A549 (cell line): ENCODE measurements at regions not wholly inside any gene's neighbourhood (a gene's known extent, or its start where the extent isn't known, plus 50 kb on each side); places are given as distances from the start of the nearest gene placed in this dataset.

Experiments
- ATAC-seq, 2 experiments: fragments of 200-7000 bp in 1 of 2; fragments of >200 bp in 1 of 2; cut with Nextera tagmentation in 1 of 2; cut with Tn5 transposase in 1 of 2; 3 replicates each; pipeline versions ENCODE4 v1.8.0 to v1.9.1; 2018 to 2020; ENCODE audit warnings: mild to moderate bottlenecking in 1 of 2, moderate library complexity in 1 of 2
- CTCF ChIA-PET: fragments of 300-600 bp; sonication (Branson Sonifier 250); formaldehyde crosslinking; extraction: SDS; loops from one replicate; lab custom pipeline; 2021; ENCODE audit warnings: antibody characterized with exemption, inconsistent platforms; lab: Yijun Ruan, JAX
- POLR2A ChIA-PET: fragments of 350-600 bp; formaldehyde crosslinking; extraction: SDS; loops from one replicate; lab custom pipeline; 2021; ENCODE audit warnings: antibody characterized with exemption, inconsistent platforms; lab: Yijun Ruan, JAX
- DNase-seq, 2 experiments: peaks; one replicate each; pipeline versions ENCODE4 v3.0.0 to v3.0.0-alpha.2; 2011 to 2016; ENCODE audit warnings: low read depth in 1 of 2, low spot score in 1 of 2
- FAIRE-seq: peaks from 2 replicates; lab custom pipeline; 2011; peaks lifted over from hg19 to GRCh38; lab: Jason Lieb, UNC
- H3K27ac ChIP-seq, 2 experiments: fragments of >200 bp; sonication (Bioruptor Twin); formaldehyde crosslinking; 3 replicates each; pipeline ENCODE4 v1.5.1; 2016 to 2017
- H3K4me1 ChIP-seq: fragments of >200 bp; sonication (Bioruptor Twin); formaldehyde crosslinking; 3 replicates; pipeline ENCODE4 v1.6.1; 2016
- H3K4me2 ChIP-seq: fragments of >200 bp; sonication (Bioruptor Twin); formaldehyde crosslinking; 3 replicates; pipeline ENCODE4 v1.6.1; 2016
- H3K4me3 ChIP-seq: fragments of >200 bp; sonication (Bioruptor Twin); formaldehyde crosslinking; 3 replicates; pipeline ENCODE4 v1.5.1; 2016
- H3K9me3 ChIP-seq: fragments of >200 bp; sonication (Bioruptor Twin); formaldehyde crosslinking; 3 replicates; pipeline ENCODE4 v1.6.1; 2016
- CBX8 ChIP-seq: fragments of 200-600 bp; sonication (generic); IDR thresholded peaks from 2 replicates; pipeline ENCODE4 v1.6.1; 2016
- CHD2 ChIP-seq: fragments of 150-350 bp; IDR thresholded peaks from 2 replicates; pipeline ENCODE4 v1.6.1; 2014; ENCODE audit warnings: low read length; ENCODE audit not compliant: partially characterized antibody
- CHD4 ChIP-seq: fragments of 200-600 bp; sonication (generic); IDR thresholded peaks from 2 replicates; pipeline ENCODE4 v1.6.1; 2016; ENCODE audit warnings: antibody characterized with exemption, mild to moderate bottlenecking, borderline replicate concordance
- EHF ChIP-seq: fragments of 250-450 bp; sonication (Bioruptor Pico); IDR thresholded peaks from 2 replicates; pipeline ENCODE4 v1.5.0; 2020; ENCODE audit warnings: mild to moderate bottlenecking
- EP300 ChIP-seq, 2 experiments: fragments of >200 bp; sonication (Bioruptor Twin); formaldehyde crosslinking; IDR thresholded peaks; 2 replicates in 1 of 2; 3 replicates in 1 of 2; pipeline ENCODE4 v1.6.1; 2016 to 2017
- FOSL2 ChIP-seq, 2 experiments: fragments of 450-650 bp in 1 of 2; fragments of >200 bp in 1 of 2; sonication (Bioruptor Twin) in 1 of 2; formaldehyde crosslinking; IDR thresholded peaks; 2 replicates each; pipeline versions ENCODE4 v1.5.0 to v1.6.1; 2016 to 2020; ENCODE audit warnings: mild to moderate bottlenecking in 1 of 2, moderate library complexity in 1 of 2
- HDAC2 ChIP-seq: fragments of 200-600 bp; sonication (generic); IDR thresholded peaks from 2 replicates; pipeline ENCODE4 v1.6.1; 2016
- JUNB ChIP-seq: fragments of >200 bp; sonication (Bioruptor Twin); formaldehyde crosslinking; IDR thresholded peaks from 2 replicates; pipeline ENCODE4 v1.6.1; 2016
- KDM1A ChIP-seq: fragments of 200-600 bp; sonication (generic); IDR thresholded peaks from 2 replicates; pipeline ENCODE4 v1.6.1; 2016; ENCODE audit warnings: low read depth, mild to moderate bottlenecking
- MAFK ChIP-seq: fragments of 450-650 bp; IDR thresholded peaks from 2 replicates; pipeline ENCODE4 v1.6.1; 2014; ENCODE audit not compliant: partially characterized antibody
- MYC ChIP-seq: IDR thresholded peaks from 2 replicates; pipeline ENCODE4 v1.6.1; 2012; ENCODE audit warnings: mild to moderate bottlenecking, inconsistent platforms, low read length, improper control_type of control experiment, borderline replicate concordance
- NFE2L2 ChIP-seq: fragments of 150-350 bp; conservative IDR thresholded peaks from 2 replicates; pipeline ENCODE4 v1.6.1; 2014; ENCODE audit warnings: low read length
- NPAS2 ChIP-seq: fragments of 250-450 bp; sonication (Bioruptor Pico); IDR thresholded peaks from 2 replicates; pipeline ENCODE4 v1.8.0; 2022; ENCODE audit warnings: mild to moderate bottlenecking, moderate library complexity, borderline replicate concordance
- NR3C1 ChIP-seq: fragments of >200 bp; sonication (Bioruptor Twin); formaldehyde crosslinking; IDR thresholded peaks from 3 replicates; pipeline ENCODE4 v1.6.1; 2017
- PHF8 ChIP-seq: fragments of 200-600 bp; sonication (generic); IDR thresholded peaks from 2 replicates; pipeline ENCODE4 v1.6.1; 2016; ENCODE audit warnings: low read depth, mild to moderate bottlenecking, antibody characterized with exemption, moderate library complexity, borderline replicate concordance
- POLR2A ChIP-seq: IDR thresholded peaks from 2 replicates; pipeline ENCODE4 v1.6.1; 2012; ENCODE audit warnings: mild to moderate bottlenecking, low read length
- POLR2AphosphoS2 ChIP-seq: conservative IDR thresholded peaks from 2 replicates; pipeline ENCODE4 v1.6.1; 2012; ENCODE audit warnings: low read length, improper control_type of control experiment, inconsistent platforms
- RAD21 ChIP-seq, 2 experiments: fragments of >200 bp in 1 of 2; sonication (Bioruptor Twin) in 1 of 2; formaldehyde crosslinking in 1 of 2; IDR thresholded peaks in 1 of 2; conservative IDR thresholded peaks in 1 of 2; 2 replicates in 1 of 2; 3 replicates in 1 of 2; pipeline ENCODE4 v1.6.1; 2012 to 2018; ENCODE audit warnings: inconsistent platforms in 1 of 2
- SREBF2 ChIP-seq: fragments of 450-650 bp; IDR thresholded peaks from 2 replicates; pipeline ENCODE4 v1.6.1; 2014; ENCODE audit warnings: mild to moderate bottlenecking, moderate library complexity
- ZC3H11A ChIP-seq: fragments of 450-650 bp; IDR thresholded peaks from 2 replicates; pipeline ENCODE4 v1.6.1; 2014; ENCODE audit warnings: antibody characterized with exemption, mild to moderate bottlenecking
- WGBS: methylation state at CpG from one replicate; pipeline ENCODE4 v1.1.6; 2017; ENCODE audit errors: missing lambda C conversion rate; 5-methylcytosine and 5-hydroxymethylcytosine counted together
- TF ChIP-seq, protein P1 (sequence below): IDR thresholded peaks from 2 replicates; pipeline ENCODE4 v1.6.1; 2012
- TF ChIP-seq, protein P2 (sequence below): IDR thresholded peaks from 2 replicates; pipeline ENCODE4 v1.6.1; 2012
- TF ChIP-seq, protein P3 (sequence below): fragments of 150-350 bp; IDR thresholded peaks from 2 replicates; pipeline ENCODE4 v1.6.1; 2014; ENCODE audit warnings: low read depth, mild to moderate bottlenecking, low read length
- TF ChIP-seq, protein P4 (sequence below): fragments of >200 bp; sonication (Bioruptor Twin); formaldehyde crosslinking; IDR thresholded peaks from 2 replicates; pipeline ENCODE4 v1.6.1; 2016
- TF ChIP-seq, protein P5 (sequence below): fragments of 250-450 bp; sonication (Bioruptor Pico); IDR thresholded peaks from 2 replicates; pipeline ENCODE4 v1.5.0; 2021; ENCODE audit warnings: mild to moderate bottlenecking, moderate library complexity, borderline replicate concordance
- TF ChIP-seq, protein P6 (sequence below): fragments of >200 bp; sonication (Bioruptor Twin); formaldehyde crosslinking; IDR thresholded peaks from 3 replicates; pipeline ENCODE4 v1.5.1; 2016

DNA sequence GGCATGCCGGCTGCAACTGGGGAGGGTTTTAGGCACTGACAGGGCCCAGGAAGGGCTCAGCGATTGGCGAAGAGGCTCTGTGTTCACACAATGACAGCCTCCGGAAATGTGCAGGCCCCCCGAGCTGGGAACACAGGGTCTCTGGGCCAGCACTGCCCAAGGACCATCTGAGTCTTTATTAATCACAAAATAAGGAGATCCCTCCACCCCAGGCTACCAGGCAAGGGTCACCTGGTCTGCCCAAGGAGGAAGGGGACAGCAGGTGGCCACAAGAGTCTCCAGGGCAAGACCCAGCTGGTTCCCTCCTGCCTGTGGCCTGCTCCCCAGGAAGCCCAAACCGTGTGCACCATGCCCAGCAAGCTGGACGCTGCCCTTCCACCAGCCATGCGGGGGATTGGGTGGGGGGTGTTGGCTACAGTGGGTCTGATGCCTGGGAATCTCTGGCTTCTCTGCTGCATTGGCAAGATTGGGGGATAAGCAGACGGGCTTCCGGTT lies 52.1 kb upstream of the TNRC6C start (continued):
- TF ChIP-seq, protein P1, sequence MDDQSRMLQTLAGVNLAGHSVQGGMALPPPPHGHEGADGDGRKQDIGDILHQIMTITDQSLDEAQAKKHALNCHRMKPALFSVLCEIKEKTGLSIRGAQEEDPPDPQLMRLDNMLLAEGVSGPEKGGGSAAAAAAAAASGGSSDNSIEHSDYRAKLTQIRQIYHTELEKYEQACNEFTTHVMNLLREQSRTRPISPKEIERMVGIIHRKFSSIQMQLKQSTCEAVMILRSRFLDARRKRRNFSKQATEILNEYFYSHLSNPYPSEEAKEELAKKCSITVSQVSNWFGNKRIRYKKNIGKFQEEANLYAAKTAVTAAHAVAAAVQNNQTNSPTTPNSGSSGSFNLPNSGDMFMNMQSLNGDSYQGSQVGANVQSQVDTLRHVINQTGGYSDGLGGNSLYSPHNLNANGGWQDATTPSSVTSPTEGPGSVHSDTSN: no peak
- TF ChIP-seq, protein P2, sequence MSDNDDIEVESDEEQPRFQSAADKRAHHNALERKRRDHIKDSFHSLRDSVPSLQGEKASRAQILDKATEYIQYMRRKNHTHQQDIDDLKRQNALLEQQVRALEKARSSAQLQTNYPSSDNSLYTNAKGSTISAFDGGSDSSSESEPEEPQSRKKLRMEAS: no peak
- TF ChIP-seq, protein P3, sequence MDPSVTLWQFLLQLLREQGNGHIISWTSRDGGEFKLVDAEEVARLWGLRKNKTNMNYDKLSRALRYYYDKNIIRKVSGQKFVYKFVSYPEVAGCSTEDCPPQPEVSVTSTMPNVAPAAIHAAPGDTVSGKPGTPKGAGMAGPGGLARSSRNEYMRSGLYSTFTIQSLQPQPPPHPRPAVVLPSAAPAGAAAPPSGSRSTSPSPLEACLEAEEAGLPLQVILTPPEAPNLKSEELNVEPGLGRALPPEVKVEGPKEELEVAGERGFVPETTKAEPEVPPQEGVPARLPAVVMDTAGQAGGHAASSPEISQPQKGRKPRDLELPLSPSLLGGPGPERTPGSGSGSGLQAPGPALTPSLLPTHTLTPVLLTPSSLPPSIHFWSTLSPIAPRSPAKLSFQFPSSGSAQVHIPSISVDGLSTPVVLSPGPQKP: no peak

DNA sequence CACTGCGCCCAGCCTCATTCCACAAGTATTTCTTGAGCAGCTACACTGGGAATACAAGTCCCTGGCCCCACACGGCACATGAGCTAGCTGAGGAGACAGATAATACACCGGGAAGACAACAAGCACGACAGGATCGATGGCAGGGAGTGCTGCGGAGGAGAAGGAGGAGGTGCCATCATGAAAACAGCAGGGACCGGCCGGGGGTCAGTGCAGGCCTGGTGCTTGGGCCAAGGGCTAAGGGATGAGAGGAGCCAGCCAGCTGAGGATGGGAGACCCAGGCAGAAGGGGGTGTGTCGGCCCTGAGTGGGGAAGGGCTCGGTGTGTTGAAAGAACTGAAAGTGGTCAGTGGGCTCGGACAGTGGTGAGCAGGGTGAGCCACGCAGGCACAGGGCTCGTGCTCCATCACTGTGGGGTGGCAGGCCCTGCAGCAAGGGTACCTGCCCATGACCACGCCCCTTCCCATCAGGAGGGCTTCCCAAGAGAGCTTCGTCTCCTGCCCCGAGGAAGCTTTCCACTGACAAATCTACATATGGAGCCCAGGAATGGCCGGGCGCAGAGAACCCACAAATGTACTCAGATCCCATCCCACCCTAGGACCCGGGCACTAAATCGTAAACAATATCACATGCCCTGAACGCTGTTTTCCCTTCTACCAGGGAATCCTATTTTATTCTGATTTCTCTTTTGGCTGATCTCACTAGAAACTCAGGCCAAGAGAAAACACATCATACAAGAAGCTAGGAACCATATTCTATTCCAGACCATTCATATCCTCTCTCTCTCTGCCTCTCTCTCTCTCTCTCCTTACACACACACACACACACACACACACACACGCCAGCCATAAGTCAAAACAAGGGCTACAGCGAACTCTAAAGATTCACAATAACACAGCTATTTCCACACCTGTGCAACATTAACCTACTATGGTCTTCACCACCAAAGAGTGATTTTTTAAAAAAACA lies 50.7 kb upstream of the TNRC6C start:
- POLR2A ChIA-PET: interaction anchor here (1.0 kb wide), 1 partner anchor 51 kb away, joined by 6 read pairs; the partner anchor contains the start of gene TNRC6C
- Histone ChIP-seq H3K27ac (no peak overlapping the region), H3K9me3 (peaks cover 3% of the 10 kb centered on the region; the same call in 2 of the 3 replicates), H3K4me2 (no peak overlapping the region), H3K4me1 (no peaks in the 10 kb centered on the region), H3K4me3 (no peak overlapping the region)
- no peak for ATAC-seq
- WGBS: 55% methylated on average over 23 of the region's 23 CpGs
- TF ChIP-seq JUNB (no peak), POLR2A (no peak), HDAC2 (no peak), ZC3H11A (no peak), FOSL2 (IDR thresholded peaks at IDR 0.05) (no peak), FOSL2 (CRISPR knock-in tag; IDR thresholded peaks at IDR 0.05) (no peak), CHD2 (no peak), MAFK (no peak), KDM1A (no peak), CHD4 (no peak), NR3C1 (no peak), EP300 (IDR thresholded peaks at IDR 0.05) (no peak), POLR2AphosphoS2 (no peak), CBX8 (no peak), PHF8 (no peak)
- TF ChIP-seq, protein P4, sequence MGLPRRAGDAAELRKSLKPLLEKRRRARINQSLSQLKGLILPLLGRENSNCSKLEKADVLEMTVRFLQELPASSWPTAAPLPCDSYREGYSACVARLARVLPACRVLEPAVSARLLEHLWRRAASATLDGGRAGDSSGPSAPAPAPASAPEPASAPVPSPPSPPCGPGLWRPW: no peak
- TF ChIP-seq, protein P5, sequence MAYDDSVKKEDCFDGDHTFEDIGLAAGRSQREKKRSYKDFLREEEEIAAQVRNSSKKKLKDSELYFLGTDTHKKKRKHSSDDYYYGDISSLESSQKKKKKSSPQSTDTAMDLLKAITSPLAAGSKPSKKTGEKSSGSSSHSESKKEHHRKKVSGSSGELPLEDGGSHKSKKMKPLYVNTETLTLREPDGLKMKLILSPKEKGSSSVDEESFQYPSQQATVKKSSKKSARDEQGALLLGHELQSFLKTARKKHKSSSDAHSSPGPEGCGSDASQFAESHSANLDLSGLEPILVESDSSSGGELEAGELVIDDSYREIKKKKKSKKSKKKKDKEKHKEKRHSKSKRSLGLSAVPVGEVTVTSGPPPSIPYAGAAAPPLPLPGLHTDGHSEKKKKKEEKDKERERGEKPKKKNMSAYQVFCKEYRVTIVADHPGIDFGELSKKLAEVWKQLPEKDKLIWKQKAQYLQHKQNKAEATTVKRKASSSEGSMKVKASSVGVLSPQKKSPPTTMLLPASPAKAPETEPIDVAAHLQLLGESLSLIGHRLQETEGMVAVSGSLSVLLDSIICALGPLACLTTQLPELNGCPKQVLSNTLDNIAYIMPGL (CRISPR knock-in tag): no peak
- no peak for FAIRE-seq
- CTCF ChIA-PET: interaction anchor here (0.7 to 2.6 kb wide), 5 partner anchors 10 to 1264 kb away, joined by 3 to 7 read pairs (median 3); partner anchors contain the start of gene ST6GALNAC1
- DNase-seq: no peak

DNA sequence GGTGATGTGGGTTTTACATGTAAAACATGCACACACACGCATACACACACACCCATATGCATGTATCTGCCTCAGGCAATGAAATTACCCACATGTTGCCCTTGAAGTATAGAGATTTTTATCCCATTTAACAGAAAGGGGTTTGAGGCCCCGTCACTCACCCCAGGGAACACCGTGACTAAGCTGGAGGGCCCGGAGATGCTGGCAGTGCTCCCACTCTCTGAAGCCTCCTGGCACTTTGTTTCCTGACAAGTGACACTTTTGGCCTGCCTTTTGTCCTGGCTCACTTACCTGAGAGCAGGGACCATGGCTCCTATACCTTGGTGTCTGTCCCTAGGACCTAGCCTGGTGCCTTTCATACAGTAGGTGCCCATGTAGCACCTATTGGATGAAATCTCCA lies 50.0 kb upstream of the TNRC6C start:
- DNase-seq (no peak), FAIRE-seq (no peak), ATAC-seq (no peak; a peak in 1 of 6 replicates)
- Histone ChIP-seq H3K27ac (no peak overlapping the region), H3K9me3 (peaks cover 3% of the 10 kb centered on the region; the same call in 1 of the 3 replicates), H3K4me2 (no peak overlapping the region), H3K4me1 (no peaks in the 10 kb centered on the region), H3K4me3 (no peak overlapping the region)
- POLR2A ChIA-PET: interaction anchor here (1.0 kb wide), 1 partner anchor 50 kb away, joined by 6 read pairs; the partner anchor contains the start of gene TNRC6C
- 32% methylated on average over 4 of the region's 4 CpGs for WGBS
- TF ChIP-seq, protein P3: no peak
- TF ChIP-seq NPAS2 (CRISPR knock-in tag): no peak
- TF ChIP-seq EHF (CRISPR knock-in tag): no peak
- no peak for TF ChIP-seq SREBF2
- no peak for TF ChIP-seq RAD21 (conservative IDR thresholded peaks at IDR 0.05 in 1 of 2, IDR thresholded peaks at IDR 0.05 in 1 of 2)
- TF ChIP-seq PHF8: no peak
- no peak for TF ChIP-seq MYC
- TF ChIP-seq, protein P6, sequence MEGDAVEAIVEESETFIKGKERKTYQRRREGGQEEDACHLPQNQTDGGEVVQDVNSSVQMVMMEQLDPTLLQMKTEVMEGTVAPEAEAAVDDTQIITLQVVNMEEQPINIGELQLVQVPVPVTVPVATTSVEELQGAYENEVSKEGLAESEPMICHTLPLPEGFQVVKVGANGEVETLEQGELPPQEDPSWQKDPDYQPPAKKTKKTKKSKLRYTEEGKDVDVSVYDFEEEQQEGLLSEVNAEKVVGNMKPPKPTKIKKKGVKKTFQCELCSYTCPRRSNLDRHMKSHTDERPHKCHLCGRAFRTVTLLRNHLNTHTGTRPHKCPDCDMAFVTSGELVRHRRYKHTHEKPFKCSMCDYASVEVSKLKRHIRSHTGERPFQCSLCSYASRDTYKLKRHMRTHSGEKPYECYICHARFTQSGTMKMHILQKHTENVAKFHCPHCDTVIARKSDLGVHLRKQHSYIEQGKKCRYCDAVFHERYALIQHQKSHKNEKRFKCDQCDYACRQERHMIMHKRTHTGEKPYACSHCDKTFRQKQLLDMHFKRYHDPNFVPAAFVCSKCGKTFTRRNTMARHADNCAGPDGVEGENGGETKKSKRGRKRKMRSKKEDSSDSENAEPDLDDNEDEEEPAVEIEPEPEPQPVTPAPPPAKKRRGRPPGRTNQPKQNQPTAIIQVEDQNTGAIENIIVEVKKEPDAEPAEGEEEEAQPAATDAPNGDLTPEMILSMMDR: no peak
- TF ChIP-seq NFE2L2: no peak
- TF ChIP-seq ZC3H11A: no peak
- CTCF ChIA-PET: interaction anchor here (1.2 to 2.6 kb wide), 3 partner anchors 10 to 105 kb away, joined by 3 to 7 read pairs (median 3); no protein-coding TSS in a partner anchor
